Upper lobe of right lung (tissue), 1 donor: ENCODE measurements at regions not wholly inside any gene's neighbourhood (a gene's known extent, or its start where the extent isn't known, plus 50 kb on each side); places are given as distances from the start of the nearest gene placed in this dataset.

ENCODE experiments used
- ATAC-seq: fragments of 200-7000 bp; cut with Tn5 transposase; one replicate; pipeline ENCODE4 v1.9.1; 2020; ENCODE audit warnings: mild to moderate bottlenecking, moderate library complexity
- DNase-seq: peaks from one replicate; pipeline ENCODE4 v3.0.0-alpha.2; 2020
- H3K27ac ChIP-seq: fragments of 200-600 bp; one replicate; pipeline ENCODE4 v1.8.0; 2022
- H3K27me3 ChIP-seq: fragments of 200-600 bp; one replicate; pipeline ENCODE4 v1.8.0; 2022; ENCODE audit warnings: mild to moderate bottlenecking
- H3K36me3 ChIP-seq: fragments of 200-600 bp; one replicate; pipeline ENCODE4 v1.8.0; 2022
- H3K4me1 ChIP-seq: fragments of 200-600 bp; one replicate; pipeline ENCODE4 v1.8.0; 2022
- H3K4me3 ChIP-seq: fragments of 200-600 bp; one replicate; pipeline ENCODE4 v1.8.0; 2022; ENCODE audit warnings: mild to moderate bottlenecking
- H3K9me3 ChIP-seq: fragments of 200-600 bp; one replicate; pipeline ENCODE4 v1.8.0; 2022
- CTCF ChIP-seq: fragments of 200-600 bp; IDR thresholded peaks from one replicate; pipeline ENCODE4 v1.8.0; 2022; ENCODE audit warnings: antibody characterized with exemption
- intact Hi-C: fragments of 100-400 bp; cut with DNase I; formaldehyde crosslinking; loops from one replicate; pipeline ENCODE4 v1.11.0; 2022
- donor health status: DM: no; HTN: yes; CAD: no; lungs with severe emphysema.

GRCh38 chr4:26223155-26223554 lies 97.7 kb upstream of the RBPJ start:
- intact Hi-C loops: no loop called here
- no peak for ATAC-seq
- no peak for TF ChIP-seq CTCF
- Histone ChIP-seq H3K36me3 (no peaks in the 10 kb centered on the region), H3K27ac (no peak overlapping the region), H3K9me3 (no peaks in the 10 kb centered on the region), H3K4me3 (no peak overlapping the region), H3K27me3 (no peaks in the 10 kb centered on the region), H3K4me1 (no peaks in the 10 kb centered on the region)
- DNase-seq: no peak

- ATAC-seq: no peak
- no peaks in the 10 kb centered on the region for H3K36me3 ChIP-seq
- intact Hi-C loops: no loop called here
- H3K27ac ChIP-seq: no peak overlapping the region
- H3K9me3 ChIP-seq: no peaks in the 10 kb centered on the region
- H3K4me3 ChIP-seq: no peak overlapping the region
- H3K27me3 ChIP-seq: no peaks in the 10 kb centered on the region
- H3K4me1 ChIP-seq: no peaks in the 10 kb centered on the region
- no peak for TF ChIP-seq CTCF
- DNase-seq: no peak
These were observed 94.0 kb upstream of the RBPJ start for GRCh38 chr4:26226629-26227376.

GRCh38 chr4:26227601-26228229 lies 93.1 kb upstream of the RBPJ start:
- TF ChIP-seq CTCF: no peak
- intact Hi-C loops: no loop called here
- Histone ChIP-seq H3K36me3 (no peaks in the 10 kb centered on the region), H3K9me3 (no peaks in the 10 kb centered on the region), H3K27ac (no peak overlapping the region), H3K4me3 (no peak overlapping the region), H3K27me3 (no peaks in the 10 kb centered on the region), H3K4me1 (no peaks in the 10 kb centered on the region)
- ATAC-seq: peak; percentile 50
- DNase-seq: no peak

- ATAC-seq: no peak
- intact Hi-C loops: no loop called here
These were observed 91.9 kb upstream of the RBPJ start for GRCh38 chr4:26228883-26229282.

GRCh38 chr4:26229974-26230373 lies 90.8 kb upstream of the RBPJ start:
- Histone ChIP-seq H3K4me1 (peaks cover under 1% of the 10 kb centered on the region), H3K9me3 (no peaks in the 10 kb centered on the region), H3K36me3 (no peaks in the 10 kb centered on the region), H3K27ac (no peak overlapping the region), H3K4me3 (no peak overlapping the region), H3K27me3 (no peaks in the 10 kb centered on the region)
- no peak for ATAC-seq
- no peak for TF ChIP-seq CTCF
- intact Hi-C loops: no loop called here
- DNase-seq: no peak

More at GRCh38 chr4:26228883-26229282, 91.9 kb upstream of the RBPJ start:
- Histone ChIP-seq H3K27ac (no peak overlapping the region), H3K27me3 (no peaks in the 10 kb centered on the region), H3K9me3 (no peaks in the 10 kb centered on the region), H3K4me3 (no peak overlapping the region), H3K4me1 (no peaks in the 10 kb centered on the region), H3K36me3 (no peaks in the 10 kb centered on the region)
- TF ChIP-seq CTCF: no peak
- DNase-seq: no peak
